GM21526 (cell line): ENCODE measurements at regions not wholly inside any gene's neighbourhood (a gene's known extent, or its start where the extent isn't known, plus 50 kb on each side); places are given as distances from the start of the nearest gene placed in this dataset.

Source experiments
- ATAC-seq: cut with Tn5 transposase; IDR thresholded peaks from one replicate; pipeline ENCODE4 v1.9.1; 2021; ENCODE audit warnings: moderate library complexity; ENCODE audit not compliant: unreplicated experiment, low FRiP score

DNA sequence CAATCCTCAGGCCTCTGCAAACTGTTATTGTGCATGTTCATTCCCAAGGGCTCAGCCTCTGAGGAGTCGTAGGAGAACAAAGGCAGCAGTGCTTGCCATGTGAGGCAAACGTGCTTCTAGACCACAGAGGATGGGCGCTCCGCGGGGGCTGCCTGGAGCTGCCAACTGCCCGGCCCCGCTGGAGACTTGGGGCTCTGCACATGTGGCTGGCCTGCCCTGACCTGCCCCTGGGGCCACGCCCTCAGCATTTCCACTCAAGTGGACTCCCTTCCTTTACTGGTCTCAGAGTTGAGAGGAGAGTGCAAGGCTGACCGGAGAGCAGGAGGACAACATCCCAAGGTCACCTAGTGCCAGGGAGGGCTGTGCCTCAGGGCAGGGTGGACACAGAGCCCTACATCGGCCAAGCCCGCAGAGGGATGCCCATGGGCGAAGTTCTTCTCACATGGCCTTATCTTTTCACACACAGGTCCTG lies 222.3 kb upstream of the ZNF32 start:
- no peak for ATAC-seq

DNA sequence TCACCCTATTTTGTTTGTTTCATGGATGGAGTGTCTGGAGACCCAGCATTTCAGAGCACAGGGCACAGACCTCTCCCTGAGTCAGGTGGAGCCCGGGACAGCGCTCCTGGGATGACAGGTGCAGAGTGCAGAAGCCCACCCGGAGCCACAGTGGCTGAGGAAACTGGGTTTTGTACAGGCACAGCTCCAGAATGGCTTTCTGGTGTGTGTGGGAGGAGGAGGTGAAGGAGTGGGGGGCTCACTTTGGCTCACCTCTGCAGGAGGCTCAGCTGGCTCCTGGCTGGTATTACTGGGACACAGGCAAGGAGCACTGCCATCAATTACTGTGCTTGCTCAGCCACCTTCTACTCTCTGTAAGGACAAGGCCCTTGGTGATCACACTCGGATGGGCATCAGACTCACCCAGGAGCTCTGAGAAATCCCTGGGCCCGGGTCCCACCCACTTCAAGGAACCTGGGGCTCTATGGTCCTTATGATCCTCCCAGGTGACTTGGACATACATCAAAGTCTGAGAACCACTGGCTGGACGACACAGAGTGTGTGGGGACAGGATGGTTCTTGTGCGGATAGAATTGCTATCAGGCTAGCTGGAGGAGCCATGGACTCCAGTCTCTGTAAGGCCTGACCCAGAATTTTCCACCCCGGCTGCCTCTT lies 221.1 kb upstream of the ZNF32 start:
- no peak for ATAC-seq

DNA sequence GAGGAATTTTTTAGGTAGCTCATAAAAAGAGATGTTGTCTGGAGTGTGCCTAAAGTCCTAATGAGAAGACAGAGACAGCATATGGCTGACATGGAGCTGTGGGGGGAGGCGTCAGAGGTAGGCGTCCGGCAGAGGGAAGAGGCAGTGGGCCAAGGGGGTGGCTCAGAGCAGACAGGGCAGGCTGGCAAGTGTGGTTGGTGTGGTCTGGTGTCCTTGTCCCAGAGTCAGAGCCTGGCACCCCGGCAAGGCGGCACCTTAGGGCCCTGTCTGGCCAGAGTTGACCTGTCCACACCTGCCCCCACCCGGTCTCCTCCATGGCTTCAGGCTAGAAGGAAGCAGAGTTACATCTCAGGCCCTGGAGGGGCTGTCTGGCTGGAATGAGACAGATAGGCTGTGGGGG lies 220.3 kb upstream of the ZNF32 start:
- ATAC-seq: no peak

DNA sequence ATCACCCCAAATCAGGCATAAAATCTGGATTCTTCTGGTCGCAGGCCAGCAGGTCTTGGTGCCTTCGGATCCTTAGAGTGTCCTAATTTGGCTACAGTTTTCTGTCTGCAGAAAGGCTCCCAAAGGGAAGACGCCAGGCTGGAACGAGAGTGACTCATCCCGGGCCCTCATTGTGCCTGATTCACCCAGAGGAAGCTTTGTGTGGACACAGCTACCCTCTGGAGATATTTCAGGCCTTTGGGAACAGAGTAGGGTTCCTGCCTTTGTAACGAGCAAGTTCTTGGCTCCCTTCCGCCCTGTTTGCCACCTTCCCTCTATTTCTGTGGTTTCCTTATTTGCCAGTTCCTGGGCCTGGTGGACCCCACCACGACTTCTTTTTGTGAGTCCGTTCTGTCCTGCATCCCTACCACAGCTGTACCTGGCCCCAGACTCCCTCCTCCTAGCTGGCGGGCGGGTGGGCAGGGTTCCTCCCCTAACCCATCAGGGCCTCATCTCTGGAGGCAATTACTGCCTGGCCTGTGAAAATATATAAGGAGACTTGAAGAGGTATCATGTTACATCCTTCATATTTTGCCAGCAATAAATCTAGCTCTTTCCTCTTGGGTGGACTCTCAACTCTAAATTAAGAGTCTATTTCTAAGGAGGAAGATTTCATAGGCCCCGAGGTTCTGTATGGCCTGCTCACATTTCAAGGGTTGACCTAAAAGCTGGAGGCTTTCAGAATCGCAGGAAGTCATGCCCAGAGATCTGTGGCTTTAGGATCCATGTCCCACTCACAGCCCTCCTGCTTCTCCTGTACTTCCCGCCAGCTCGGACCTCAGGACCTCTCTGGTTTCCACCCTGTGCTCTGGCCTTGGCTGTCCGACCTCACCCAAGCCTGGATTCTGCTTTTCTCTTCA lies 219.2 kb upstream of the ZNF32 start:
- no peak for ATAC-seq

DNA sequence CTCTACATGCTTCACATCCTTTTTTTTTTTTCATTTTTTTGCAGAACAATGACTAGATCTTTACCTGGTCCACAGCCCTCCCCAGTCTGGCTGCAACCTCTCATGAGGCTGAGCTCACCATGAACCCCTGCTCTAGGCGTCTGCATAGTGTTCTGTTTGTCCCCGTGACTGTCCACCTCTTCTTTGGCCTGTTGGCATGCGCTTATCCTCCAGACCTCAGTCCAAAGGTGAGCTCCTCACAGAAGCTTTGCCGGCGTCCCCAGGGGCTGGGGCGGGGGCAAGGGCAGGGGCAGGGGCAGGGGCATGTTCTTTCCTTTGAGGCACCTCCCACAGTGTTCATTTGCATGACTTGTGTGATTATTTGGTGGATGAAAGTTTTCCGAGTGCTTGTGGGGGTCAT lies 218.4 kb upstream of the ZNF32 start:
- ATAC-seq: no peak

DNA sequence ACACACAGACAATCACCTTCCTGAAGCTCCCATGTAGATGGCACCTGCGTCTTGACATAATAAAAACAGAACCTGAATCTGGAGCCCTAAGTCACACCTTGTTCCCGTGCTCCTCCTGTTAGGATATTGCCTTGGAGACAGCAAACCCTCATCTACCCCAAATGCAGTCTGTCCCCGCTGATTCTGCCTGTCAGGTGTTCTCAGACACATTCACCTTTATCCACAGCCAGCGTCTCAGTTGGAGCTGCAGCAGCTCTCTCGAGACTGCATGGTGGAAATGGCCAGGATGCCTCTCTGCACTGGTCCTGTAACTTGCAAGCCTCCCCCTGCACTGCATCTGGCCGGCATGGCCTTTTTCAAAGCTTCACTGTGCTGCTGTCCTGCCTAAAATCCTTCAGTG lies 218.0 kb upstream of the ZNF32 start:
- ATAC-seq: no peak

DNA sequence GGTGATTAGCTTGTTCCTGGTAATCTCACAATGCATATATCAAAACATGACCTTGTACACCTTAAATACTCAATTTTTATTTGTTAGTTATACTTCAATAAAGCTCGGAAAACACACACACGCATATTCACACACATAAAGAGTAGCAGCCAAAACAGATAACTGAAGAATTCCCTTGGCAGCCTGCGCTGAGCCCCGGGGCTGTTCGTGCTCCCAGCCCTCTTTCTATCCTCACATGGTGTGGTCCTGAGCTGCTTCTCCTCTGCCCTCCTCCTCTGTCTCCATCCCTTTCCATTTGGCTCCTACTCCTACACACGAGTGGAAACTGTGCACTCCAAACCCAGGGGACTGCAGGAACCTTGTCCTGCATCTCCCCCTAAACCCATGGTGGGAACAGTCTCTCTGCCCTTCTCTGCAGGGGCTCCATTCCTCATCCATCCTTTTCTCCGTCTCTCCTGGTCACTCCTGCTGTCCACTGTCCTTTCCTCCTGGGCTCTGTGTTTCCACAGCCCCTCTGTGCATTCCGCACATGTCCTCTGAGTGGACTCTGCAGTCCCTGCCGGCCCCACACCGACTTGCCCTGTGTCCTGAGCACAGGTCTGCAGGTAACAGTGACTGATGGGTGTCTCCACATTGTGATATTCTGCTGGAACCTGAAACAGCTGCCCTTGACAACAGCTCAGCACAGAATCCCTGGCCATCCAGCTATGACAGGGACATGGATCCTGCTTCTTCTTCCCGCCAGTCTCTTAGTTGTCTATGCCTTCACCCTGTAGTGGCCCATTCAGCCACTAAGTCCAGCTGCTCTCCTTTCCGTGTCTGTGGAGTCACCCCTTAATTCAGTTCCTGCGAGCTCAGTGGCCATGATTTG lies 216.8 kb upstream of the ZNF32 start:
- ATAC-seq: no peak

DNA sequence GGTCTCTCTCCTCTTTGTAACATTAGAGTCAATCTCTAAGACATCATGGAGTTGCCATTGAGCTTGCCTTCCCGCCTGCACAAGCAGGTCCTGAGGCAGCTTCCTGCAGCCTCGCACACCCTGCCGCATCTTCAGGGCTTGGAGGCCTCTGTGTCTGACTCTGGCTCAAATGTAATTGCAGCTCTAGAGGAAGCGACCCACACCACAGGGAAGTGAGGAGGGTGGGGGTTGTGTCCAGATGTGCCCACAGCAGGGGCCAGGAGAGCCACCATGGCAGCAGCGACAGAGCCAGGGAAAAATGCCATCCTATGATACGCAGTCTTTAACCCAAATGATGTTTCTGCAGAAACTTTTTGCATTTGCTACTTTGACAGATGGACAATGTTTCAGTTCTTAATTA lies 216.0 kb upstream of the ZNF32 start:
- no peak for ATAC-seq

DNA sequence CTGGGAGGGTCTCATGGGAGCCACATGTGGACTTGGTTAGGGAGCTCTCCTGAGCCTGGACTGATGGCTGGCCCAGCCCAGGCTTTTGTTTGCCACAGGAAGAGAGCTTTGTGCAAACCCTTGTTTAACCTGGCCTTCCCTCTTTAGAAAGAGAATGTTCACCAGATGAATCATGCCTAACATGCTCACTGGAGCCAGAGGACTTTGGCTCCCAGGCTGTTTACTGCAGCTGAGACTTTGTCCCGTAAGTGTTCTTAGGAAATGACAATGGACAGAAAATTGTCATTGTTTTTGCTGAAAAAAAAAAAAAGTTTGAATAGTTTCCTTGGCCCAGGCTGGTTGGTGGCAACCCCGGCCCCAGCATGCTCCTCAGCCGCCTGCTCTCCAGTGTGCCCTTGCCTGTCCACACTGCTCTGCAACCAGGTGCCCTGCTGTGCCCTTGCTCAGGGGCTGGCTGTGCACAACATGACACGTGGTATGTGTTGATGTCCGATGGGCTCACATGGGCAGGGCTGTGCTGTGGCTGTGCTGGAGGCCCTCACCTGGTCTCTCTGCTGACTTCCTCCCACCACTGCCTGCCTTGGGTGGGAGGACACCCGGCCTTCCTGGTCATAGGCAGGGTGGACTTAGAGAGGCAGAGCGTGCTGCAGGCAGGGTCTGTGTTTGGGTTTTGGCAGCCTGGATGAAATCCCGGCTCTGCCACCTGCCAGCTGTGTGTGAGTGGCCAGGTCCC lies 215.3 kb upstream of the ZNF32 start:
- ATAC-seq: no peak

DNA sequence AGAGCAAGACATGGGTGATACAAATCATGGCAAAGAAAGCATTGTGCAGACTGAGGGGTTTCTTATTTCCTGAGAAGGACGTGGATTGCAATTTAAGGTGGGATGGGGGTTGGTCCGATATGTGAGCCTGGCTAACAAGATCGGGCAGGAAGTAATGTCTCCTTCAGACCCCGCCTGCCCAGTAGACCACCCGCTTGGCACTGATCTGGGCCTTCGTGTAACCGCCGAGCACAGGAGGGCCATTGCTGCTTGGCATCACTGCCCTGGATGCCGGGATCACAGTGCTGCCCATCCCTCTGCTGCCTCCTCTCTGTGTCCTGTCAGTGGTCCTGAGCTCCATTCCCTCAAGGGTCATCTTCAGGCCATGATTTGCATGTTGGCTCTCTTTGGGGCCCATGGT lies 214.6 kb upstream of the ZNF32 start:
- no peak for ATAC-seq

DNA sequence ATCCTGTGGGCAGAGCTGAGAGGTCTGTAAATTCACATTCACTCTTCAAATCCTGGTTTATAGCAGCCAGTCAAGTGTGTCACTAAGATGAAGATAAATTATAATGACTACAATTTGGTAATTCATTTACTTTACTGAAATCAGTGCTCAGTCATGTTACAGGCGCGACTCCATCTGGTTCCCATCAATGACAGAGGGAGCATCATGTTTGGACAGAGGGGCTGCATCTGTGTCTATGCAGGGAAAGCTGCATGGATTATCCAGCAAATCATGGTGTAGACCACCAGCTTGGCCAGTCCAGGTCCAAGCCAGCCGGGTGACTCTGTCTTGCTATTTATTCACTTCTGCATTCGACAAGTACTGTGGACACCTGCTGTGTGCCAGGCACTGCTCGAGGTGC lies 214.1 kb upstream of the ZNF32 start:
- ATAC-seq: no peak

DNA sequence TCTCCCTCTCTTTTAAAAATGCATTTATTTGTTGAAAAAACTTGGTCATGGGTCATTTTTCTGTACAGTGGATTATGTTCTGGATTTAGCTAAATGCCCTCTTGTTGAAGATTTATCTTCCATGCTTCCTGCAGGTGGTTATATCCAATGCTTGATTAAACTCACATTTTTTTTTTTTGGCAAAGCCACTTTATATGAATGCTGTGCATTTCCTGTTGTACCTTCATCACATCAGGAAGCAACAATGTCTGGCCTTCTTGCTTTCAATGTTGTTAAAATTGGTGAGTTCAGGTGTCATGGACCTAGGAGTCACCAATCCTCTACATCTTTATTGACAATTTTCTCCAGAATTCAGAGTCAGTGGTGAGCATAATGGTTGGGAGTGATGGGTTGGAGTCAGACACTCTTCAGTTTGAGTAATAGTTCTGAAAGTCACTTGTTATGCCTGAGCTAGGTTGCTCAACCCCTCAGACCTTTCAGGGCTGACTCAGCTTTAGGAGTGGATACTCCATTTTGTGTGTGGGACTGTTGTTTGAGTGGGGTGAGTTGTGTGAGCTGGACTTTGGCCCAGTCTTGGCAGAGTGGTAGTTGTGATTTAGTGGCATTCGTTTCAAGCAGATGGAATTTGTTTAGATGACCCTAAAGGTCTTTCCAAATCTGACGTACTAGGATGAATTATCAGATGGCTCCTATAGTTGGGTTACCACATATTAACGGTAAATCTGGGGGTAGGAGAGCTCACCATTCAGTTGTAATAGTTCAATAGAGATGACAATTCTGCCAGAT lies 213.5 kb upstream of the ZNF32 start:
- ATAC-seq: no peak

DNA sequence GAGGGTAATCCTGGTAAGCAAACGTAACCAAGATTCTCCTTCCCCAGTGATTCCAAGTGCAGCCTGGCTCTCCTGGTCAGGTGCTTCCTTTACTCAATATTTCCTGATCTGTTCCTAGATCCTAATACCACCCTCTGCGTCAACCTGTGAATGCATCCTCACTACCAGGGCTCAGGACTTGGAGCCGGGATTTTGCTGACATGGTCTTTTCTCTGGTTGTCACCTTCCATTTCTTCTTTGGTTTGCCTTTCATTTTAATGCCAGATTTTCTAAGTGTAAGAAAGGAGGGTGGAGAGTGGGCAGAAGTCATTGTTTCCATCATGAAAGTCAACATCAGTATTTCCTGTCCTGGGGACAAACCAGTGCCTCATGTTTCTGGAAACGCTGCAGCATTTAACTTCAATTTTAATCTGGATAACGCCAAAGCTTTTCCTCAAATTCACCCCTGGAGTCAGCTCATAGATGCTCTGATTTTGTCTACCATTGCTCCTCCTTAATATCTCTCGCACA lies 210.4 kb upstream of the ZNF32 start:
- ATAC-seq: no peak

DNA sequence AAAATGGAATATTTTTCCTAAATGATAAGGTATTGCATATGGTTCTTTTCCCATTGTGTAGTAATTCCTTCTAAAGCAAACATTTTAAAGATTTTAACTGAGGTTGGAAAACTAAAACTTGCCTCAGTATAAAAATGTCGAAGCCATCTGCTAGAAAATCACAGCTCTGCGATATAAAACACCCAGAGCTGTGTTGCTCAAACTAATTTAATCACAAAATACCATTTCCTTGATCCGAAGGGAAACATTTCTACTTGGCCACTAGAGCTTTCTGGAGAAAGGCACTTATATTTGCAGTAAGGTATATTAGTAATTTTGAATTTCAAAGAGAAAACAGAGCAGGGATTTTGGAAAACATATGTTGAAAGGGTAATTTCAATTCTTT lies 209.2 kb upstream of the ZNF32 start:
- no peak for ATAC-seq

DNA sequence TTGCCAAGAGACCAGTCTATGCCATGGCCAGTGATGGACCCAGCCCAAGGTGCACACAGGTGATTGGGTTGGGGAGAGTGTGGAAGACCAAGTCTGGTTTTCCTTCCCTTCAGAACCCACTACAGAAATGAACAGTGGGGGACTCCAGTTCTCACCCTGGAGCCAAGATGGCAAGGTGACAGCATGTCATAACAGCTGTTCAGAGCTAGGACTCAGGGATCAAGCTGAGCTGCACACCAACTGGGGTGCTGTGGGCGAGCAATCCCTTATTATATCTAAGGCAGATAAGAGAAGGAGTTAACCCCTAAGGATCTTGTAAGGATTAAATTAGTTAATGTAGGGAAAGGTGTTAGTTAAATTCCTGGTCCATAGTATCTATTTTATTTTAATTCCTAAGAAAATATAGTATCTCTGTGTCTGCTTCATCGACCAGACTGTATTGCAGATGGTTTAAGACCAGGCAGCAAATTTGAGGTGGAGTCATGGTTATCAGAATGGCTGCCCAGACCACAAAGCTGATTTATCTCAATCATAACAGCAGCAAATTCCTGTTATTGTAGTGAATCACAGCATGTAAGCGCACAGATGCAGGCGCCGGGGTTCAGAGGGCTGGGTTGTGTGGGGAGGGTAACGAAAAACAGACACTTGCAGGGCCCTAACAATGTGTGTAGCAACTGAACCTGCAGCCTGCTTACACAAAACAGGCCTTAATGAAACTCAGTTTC lies 208.7 kb upstream of the ZNF32 start:
- no peak for ATAC-seq

DNA sequence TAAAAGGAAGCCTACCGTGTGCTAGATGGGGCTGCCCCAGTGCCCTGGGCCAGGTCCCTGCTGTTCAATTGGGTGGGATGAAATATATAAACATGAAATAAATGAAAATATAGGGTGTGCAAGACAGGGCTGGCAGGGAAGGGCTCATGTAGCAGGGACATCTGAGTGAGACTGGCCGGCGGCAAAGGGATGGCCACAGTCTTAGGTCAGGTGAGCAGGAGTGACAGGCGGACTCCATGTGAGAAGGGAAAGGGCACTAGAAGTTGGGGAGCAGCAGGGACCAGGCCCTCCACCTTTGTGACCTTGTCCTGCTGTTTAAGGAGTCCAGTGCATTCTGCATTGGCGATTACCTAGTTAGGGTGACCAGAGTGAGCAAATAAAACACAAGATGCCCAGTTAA lies 207.6 kb upstream of the ZNF32 start:
- ATAC-seq: no peak

DNA sequence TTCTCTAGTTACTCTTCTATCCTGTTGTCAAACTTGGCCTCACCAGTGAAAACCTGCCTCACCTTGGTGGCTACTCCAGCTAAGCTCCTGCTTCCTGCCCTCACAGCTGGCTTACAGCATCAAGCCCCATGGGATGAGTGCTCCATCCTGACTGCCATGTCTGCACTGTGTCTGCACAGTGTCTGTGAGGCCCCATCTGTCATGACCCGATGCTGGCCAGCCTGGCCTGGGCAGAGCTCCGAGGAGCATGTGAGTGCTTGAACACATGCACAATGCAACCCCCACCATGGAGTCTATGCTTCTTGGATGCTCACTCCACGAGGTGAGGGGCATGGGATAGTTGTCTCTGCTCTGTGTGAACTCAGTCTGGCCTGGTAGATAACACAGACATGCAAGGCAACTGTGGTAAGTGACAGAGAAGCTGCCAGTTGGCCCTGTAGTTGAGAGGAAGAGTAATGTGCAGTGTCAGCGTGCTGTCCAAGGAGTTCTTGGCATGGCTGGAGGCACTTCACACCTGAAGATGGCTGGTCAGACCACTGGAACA lies 207.1 kb upstream of the ZNF32 start:
- no peak for ATAC-seq

DNA sequence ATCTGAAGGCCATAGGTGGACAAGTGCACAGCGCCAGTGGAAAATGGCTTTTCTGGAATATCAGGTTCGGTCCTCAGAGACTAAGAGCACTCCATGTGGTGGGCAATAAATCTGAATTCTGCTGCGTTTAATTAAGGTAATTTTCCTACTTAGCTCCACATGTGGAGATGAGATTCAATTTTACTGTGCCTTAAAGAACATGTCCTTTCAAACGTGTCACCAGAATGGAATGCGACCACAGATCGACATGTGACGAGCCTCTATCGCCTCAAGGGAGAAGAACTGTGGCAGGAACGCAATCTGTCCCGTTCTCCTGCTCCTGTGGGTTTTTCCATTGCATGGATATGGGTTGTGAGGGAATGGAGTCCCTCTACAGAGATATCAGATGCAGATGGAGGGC lies 205.3 kb upstream of the ZNF32 start:
- ATAC-seq: no peak

DNA sequence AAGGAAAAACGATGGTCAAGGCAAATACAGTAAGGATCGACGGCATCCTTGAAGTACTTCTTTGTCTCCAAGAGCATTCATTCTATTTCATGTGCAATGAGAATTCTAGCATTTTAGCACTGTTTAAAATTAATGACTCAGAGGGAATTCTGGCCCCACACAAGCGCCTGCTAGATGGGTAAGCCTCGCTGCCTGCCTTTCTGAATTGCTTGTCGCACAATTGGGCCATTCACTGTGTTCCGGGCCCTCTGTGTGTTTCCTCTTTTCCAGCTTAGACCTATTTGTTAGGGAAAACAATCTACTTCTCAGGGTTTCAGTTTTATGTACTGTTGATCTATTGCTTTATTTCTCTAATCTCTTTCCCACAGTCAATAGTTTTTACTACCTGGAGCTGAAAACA lies 204.7 kb upstream of the ZNF32 start:
- no peak for ATAC-seq
